HCT116 (cell line): ENCODE measurements at regions not wholly inside any gene's neighbourhood (a gene's known extent, or its start where the extent isn't known, plus 50 kb on each side); places are given as distances from the start of the nearest gene placed in this dataset.

Source experiments
- ATAC-seq: fragments of 200-7000 bp; cut with Tn5 transposase; 2 replicates; pipeline ENCODE4 v1.9.1; 2020; ENCODE audit warnings: mild to moderate bottlenecking, moderate library complexity
- BruUV-seq: library from RNA; stranded (reverse); fragments of 400-500 nt; replicated peaks from 2 replicates; lab custom pipeline; 2021; lab: Mats Ljungman, UMichigan
- CTCF ChIA-PET: fragments of 300-600 bp; sonication (Branson Sonifier 250); formaldehyde crosslinking; loops from one replicate; lab custom pipeline; 2021; ENCODE audit warnings: antibody characterized with exemption; lab: Charles Lee
- POLR2A ChIA-PET: fragments of 300-600, 350-600 bp; sonication (Branson Sonifier 250); formaldehyde crosslinking; loops from one replicate; lab custom pipeline; 2021; ENCODE audit warnings: antibody characterized with exemption; lab: Charles Lee
- RAD21 ChIA-PET, 2 experiments: fragments of 300-600 bp; sonication (Branson Sonifier 250); formaldehyde crosslinking; loops; one replicate each; lab custom pipeline; 2023; ENCODE audit warnings: low total read pairs in 2 of 2; ENCODE audit not compliant: uncharacterized antibody in 2 of 2, unreplicated experiment in 2 of 2, low non-redundant PET in 1 of 2; lab: Charles Lee
- DNase-seq: peaks from one replicate; pipeline ENCODE4 v3.0.0-alpha.2; 2010; ENCODE audit warnings: low read depth, low spot score
- H2AFZ ChIP-seq: fragments of 200-600 bp; shearing (Covaris generic), sonication (generic); 2 replicates; pipeline ENCODE4 v1.6.1; 2017; ENCODE audit warnings: low read depth, mixed run types, mixed read lengths, antibody characterized with exemption, low read length; ENCODE audit not compliant: poor library complexity, severe bottlenecking
- H3K27ac ChIP-seq: 2 replicates; pipeline ENCODE4 v1.5.1; 2012; ENCODE audit warnings: low read depth, low read length
- H3K27me3 ChIP-seq: fragments of 200-600 bp; sonication (generic); 2 replicates; pipeline ENCODE4 v1.6.1; 2016; ENCODE audit warnings: mixed run types, low read length, mixed read lengths; ENCODE audit not compliant: insufficient read depth
- H3K36me3 ChIP-seq, 2 experiments: fragments of 200-500 bp in 1 of 2; fragments of 200-600 bp in 1 of 2; sonication (Bioruptor generic) in 1 of 2; sonication (generic) in 1 of 2; 2 replicates each; pipeline versions ENCODE4 v1.5.1 to v1.6.1; 2014 to 2016; ENCODE audit warnings: low read length in 2 of 2, inconsistent platforms in 1 of 2, mixed read lengths in 1 of 2, mixed run types in 1 of 2; ENCODE audit not compliant: insufficient read depth in 2 of 2, control insufficient read depth in 1 of 2
- H3K4me1 ChIP-seq, 2 experiments: fragments of 200-600 bp in 1 of 2; sonication (generic) in 1 of 2; 2 replicates each; pipeline versions ENCODE4 v1.5.1 to v1.6.1; 2012 to 2017; ENCODE audit warnings: low read length in 2 of 2, inconsistent platforms in 1 of 2, mild to moderate bottlenecking in 1 of 2, mixed read lengths in 1 of 2, mixed run types in 1 of 2, moderate library complexity in 1 of 2; ENCODE audit not compliant: insufficient read depth in 2 of 2, control insufficient read depth in 1 of 2
- H3K4me2 ChIP-seq: fragments of 200-600 bp; sonication (generic); 2 replicates; pipeline ENCODE4 v1.6.1; 2017; ENCODE audit warnings: mixed run types, low read length, mixed read lengths
- H3K4me3 ChIP-seq, 2 experiments: fragments of 200-600 bp in 1 of 2; sonication (generic) in 1 of 2; replicated peaks in 1 of 2; 2 replicates each; pipeline ENCODE4 v1.5.1; 2011 to 2016; ENCODE audit warnings: low read length in 2 of 2, control low read depth in 1 of 2, low read depth in 1 of 2, mild to moderate bottlenecking in 1 of 2, mixed read lengths in 1 of 2, mixed run types in 1 of 2
- H3K79me2 ChIP-seq: fragments of 200-600 bp; sonication (generic); 2 replicates; pipeline ENCODE4 v1.6.1; 2017; ENCODE audit warnings: mild to moderate bottlenecking, mixed run types, low read length, moderate library complexity, mixed read lengths; ENCODE audit not compliant: insufficient read depth
- H3K9ac ChIP-seq: fragments of 200-600 bp; sonication (generic); 2 replicates; pipeline ENCODE4 v1.6.1; 2016; ENCODE audit warnings: low read length, mixed read lengths
- H3K9me2 ChIP-seq: fragments of 200-600 bp; sonication (generic), shearing (Covaris generic); 2 replicates; pipeline ENCODE4 v1.6.1; 2017; ENCODE audit warnings: mixed run types, mild to moderate bottlenecking, moderate library complexity; ENCODE audit not compliant: insufficient read depth
- H3K9me3 ChIP-seq, 2 experiments: fragments of 200-500 bp in 1 of 2; fragments of 200-600 bp in 1 of 2; sonication (Bioruptor generic) in 1 of 2; sonication (generic) in 1 of 2; 2 replicates each; pipeline ENCODE4 v1.6.1; 2014 to 2017; ENCODE audit warnings: low read length in 2 of 2, mixed read lengths in 2 of 2, inconsistent platforms in 1 of 2, low read depth in 1 of 2, mild to moderate bottlenecking in 1 of 2, mixed run types in 1 of 2, moderate library complexity in 1 of 2; ENCODE audit not compliant: control insufficient read depth in 1 of 2, insufficient read depth in 1 of 2
- H4K20me1 ChIP-seq: fragments of 200-600 bp; sonication (generic), shearing (Covaris generic); 2 replicates; pipeline ENCODE4 v1.6.1; 2017; ENCODE audit warnings: mixed run types, mild to moderate bottlenecking, moderate library complexity; ENCODE audit not compliant: insufficient read depth
- CBX3 ChIP-seq: IDR thresholded peaks from 2 replicates; pipeline ENCODE4 v1.6.1; 2012; ENCODE audit warnings: low read depth
- CEBPB ChIP-seq: IDR thresholded peaks from 2 replicates; pipeline ENCODE4 v1.6.1; 2012; ENCODE audit warnings: low read depth
- EGR1 ChIP-seq: IDR thresholded peaks from 2 replicates; pipeline ENCODE4 v1.6.1; 2012; ENCODE audit warnings: low read depth
- ELF1 ChIP-seq: IDR thresholded peaks from 2 replicates; pipeline ENCODE4 v1.6.1; 2012; ENCODE audit warnings: low read depth, borderline replicate concordance
- EZH2 ChIP-seq: fragments of 200-600 bp; sonication (generic); IDR thresholded peaks from 2 replicates; pipeline ENCODE4 v1.6.1; 2017; ENCODE audit warnings: antibody characterized with exemption, mixed run types
- JUND ChIP-seq: IDR thresholded peaks from 2 replicates; pipeline ENCODE4 v1.6.1; 2012
- POLR2AphosphoS5 ChIP-seq: IDR thresholded peaks from 2 replicates; pipeline ENCODE4 v1.6.1; 2011; ENCODE audit warnings: mild to moderate bottlenecking, low read depth, low read length, moderate library complexity
- SIN3A ChIP-seq: IDR thresholded peaks from 2 replicates; pipeline ENCODE4 v1.6.1; 2012; ENCODE audit warnings: low read depth
- TCF7L2 ChIP-seq: IDR thresholded peaks from 2 replicates; pipeline ENCODE4 v1.7.0; 2011; ENCODE audit warnings: borderline replicate concordance, inconsistent platforms; ENCODE audit not compliant: insufficient read depth, insufficient read length; ENCODE audit errors: extremely low read depth
- ZBTB33 ChIP-seq: IDR thresholded peaks from 2 replicates; pipeline ENCODE4 v1.6.1; 2011; ENCODE audit warnings: mild to moderate bottlenecking, low read length, moderate library complexity; ENCODE audit not compliant: insufficient replicate concordance; ENCODE audit errors: extremely low read depth
- ZFX ChIP-seq: fragments of 450-650 bp; IDR thresholded peaks from 2 replicates; pipeline ENCODE4 v1.6.1; 2017
- ZNF274 ChIP-seq: fragments of 200-500 bp; sonication (Bioruptor generic); IDR thresholded peaks from 2 replicates; pipeline ENCODE4 v1.6.1; 2014; ENCODE audit warnings: mild to moderate bottlenecking, low read depth, low read length, inconsistent platforms
- intact Hi-C: fragments of 100-400 bp; cut with micrococcal nuclease; formaldehyde crosslinking; loops from 2 replicates; pipeline ENCODE4 v1.10.0; 2022

DNA sequence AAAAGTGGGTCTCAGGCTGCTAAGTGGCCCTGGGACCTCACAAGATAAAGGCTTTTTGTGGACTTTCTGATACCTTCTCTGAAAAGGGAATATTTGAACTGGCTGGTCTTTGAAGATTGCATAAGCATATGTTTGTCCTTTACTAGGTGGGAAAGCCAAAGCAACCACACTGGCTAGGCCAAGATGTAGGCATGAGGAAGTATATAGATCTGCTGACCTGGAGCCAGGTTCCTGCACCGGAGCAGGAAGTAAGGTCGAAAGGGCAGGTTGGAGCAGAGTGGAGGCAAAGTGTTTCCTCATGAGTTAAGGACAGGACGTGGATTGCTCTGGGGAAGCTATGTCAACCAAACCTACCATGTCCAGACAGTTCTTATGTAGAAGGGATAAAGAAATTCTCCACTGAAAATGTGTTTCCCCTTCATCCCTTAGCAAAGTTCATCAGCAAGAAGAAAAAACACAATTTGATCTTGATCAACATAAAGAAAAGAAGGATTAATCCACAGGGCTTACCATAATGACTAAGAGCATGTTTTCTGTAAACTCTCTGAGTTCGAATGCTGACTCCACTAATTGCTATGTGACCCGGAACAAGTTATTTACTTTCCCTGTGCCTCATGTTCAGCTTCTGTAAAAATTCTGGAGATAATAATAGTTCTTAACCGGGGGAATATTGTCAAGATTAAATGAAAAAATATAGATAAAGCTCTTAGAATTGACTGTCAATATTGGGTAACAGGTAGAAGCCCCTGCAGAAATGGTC is 156.1 kb upstream of the SRD5A2 start:
- RAD21 ChIA-PET, result no interaction called here
- ATAC-seq, result no peak
- BruUV-seq, result no TSS peak
- Histone ChIP-seq H3K9me3 (no peaks in the 10 kb centered on the region), H2AFZ (no peak overlapping the region), H3K4me3 (no peak overlapping the region), H3K4me1 (no peaks in the 10 kb centered on the region), H3K9ac (no peak overlapping the region), H3K79me2 (no peaks in the 10 kb centered on the region), H3K27ac (no peak overlapping the region), H4K20me1 (no peaks in the 10 kb centered on the region), H3K36me3 (no peaks in the 10 kb centered on the region), H3K4me2 (no peak overlapping the region), H3K27me3 (0 out of 2 replicates have a peak, but pooled peaks cover 4% of the 10 kb centered on the region), H3K9me2 (no peaks in the 10 kb centered on the region)
- intact Hi-C loops, result no loop called here
- no peak for DNase-seq
- no peak for TF ChIP-seq ELF1
- CTCF ChIA-PET, result no interaction called here
- POLR2A ChIA-PET, result no interaction called here

- H3K4me3 ChIP-seq, result no peak overlapping the region
- H3K9ac ChIP-seq, result no peak overlapping the region
- H2AFZ ChIP-seq, result no peak overlapping the region
- no peak overlapping the region for H3K4me2 ChIP-seq
- CTCF ChIA-PET, result no interaction called here
- DNase-seq (no peak), ATAC-seq (no peak)
- no peaks in the 10 kb centered on the region for H3K36me3 ChIP-seq
- RAD21 ChIA-PET, result no interaction called here
- POLR2A ChIA-PET, result no interaction called here
- H3K9me3 ChIP-seq, result no peaks in the 10 kb centered on the region
- no peaks in the 10 kb centered on the region for H3K4me1 ChIP-seq
- TF ChIP-seq CEBPB (no peak), CBX3 (no peak), POLR2AphosphoS5 (no peak), EGR1 (no peak), ZBTB33 (no peak), SIN3A (no peak), JUND (no peak), ZNF274 (no peak), ZFX (no peak), TCF7L2 (no peak), EZH2 (no peak)
- 0 out of 2 replicates have a peak, but pooled peaks cover 4% of the 10 kb centered on the region for H3K27me3 ChIP-seq
- BruUV-seq, result no TSS peak
- H3K9me2 ChIP-seq, result no peaks in the 10 kb centered on the region
- H4K20me1 ChIP-seq, result no peaks in the 10 kb centered on the region
- H3K79me2 ChIP-seq, result no peaks in the 10 kb centered on the region
- intact Hi-C loops, result no loop called here
- H3K27ac ChIP-seq, result no peak overlapping the region
These were observed 155.0 kb upstream of the SRD5A2 start for GRCh38 chr2:31735716-31736115.
